T-helper 17 cell (primary cell): ENCODE measurements at regions not wholly inside any gene's neighbourhood (a gene's known extent, or its start where the extent isn't known, plus 50 kb on each side); places are given as distances from the start of the nearest gene placed in this dataset.

ENCODE experiments used
- ATAC-seq: fragments of 150-1000 bp; cut with Tn5 transposase; 2 replicates; pipeline ENCODE4 v1.10.0; 2021; ENCODE audit warnings: mild to moderate bottlenecking, moderate library complexity
- DNase-seq, 3 donors: peaks; one replicate each; pipeline versions ENCODE4 v3.0.0 to v3.0.0-alpha.2; 2020 to 2021
- H3K9me3 ChIP-seq: one replicate; pipeline ENCODE4 v1.7.0; 2013; ENCODE audit warnings: low read length, mild to moderate bottlenecking; ENCODE audit not compliant: control insufficient read depth, poor library complexity, severe bottlenecking
- H3K27ac Mint-ChIP-seq: one replicate; pipeline ENCODE4 v1.8.0; 2022; ENCODE audit warnings: mild to moderate bottlenecking, moderate library complexity, mixed read lengths
- H3K27me3 Mint-ChIP-seq: one replicate; pipeline ENCODE4 v1.8.0; 2022; ENCODE audit warnings: mixed read lengths
- H3K36me3 Mint-ChIP-seq: one replicate; pipeline ENCODE4 v1.8.0; 2022; ENCODE audit warnings: low read depth, mixed read lengths
- H3K4me1 Mint-ChIP-seq: one replicate; pipeline ENCODE4 v1.8.0; 2022; ENCODE audit warnings: mild to moderate bottlenecking, mixed read lengths
- H3K4me3 Mint-ChIP-seq: one replicate; pipeline ENCODE4 v1.8.0; 2022; ENCODE audit warnings: mild to moderate bottlenecking, moderate library complexity, mixed read lengths

- Mint-ChIP-seq H3K27me3 (no peaks in the 10 kb centered on the region), H3K27ac (no peak overlapping the region), H3K4me3 (no peak overlapping the region), H3K36me3 (no peaks in the 10 kb centered on the region), H3K4me1 (no peaks in the 10 kb centered on the region)
- H3K9me3 ChIP-seq = no peaks in the 10 kb centered on the region
- ATAC-seq = no peak
- no peak for DNase-seq
These were observed 373.8 kb upstream of the RAB6C start for GRCh38 chr2:129605646-129606045.

GRCh38 chr2:129606496-129607270, 372.8 kb upstream of the RAB6C start:
- no peaks in the 10 kb centered on the region for H3K9me3 ChIP-seq
- Mint-ChIP-seq H3K4me1 (no peaks in the 10 kb centered on the region), H3K4me3 (no peak overlapping the region), H3K36me3 (no peaks in the 10 kb centered on the region), H3K27ac (no peak overlapping the region), H3K27me3 (no peaks in the 10 kb centered on the region)
- ATAC-seq (no peak), DNase-seq (no peak)

GRCh38 chr2:129609224-129609623, 370.2 kb upstream of the RAB6C start:
- no peaks in the 10 kb centered on the region for H3K27me3 Mint-ChIP-seq
- no peaks in the 10 kb centered on the region for H3K36me3 Mint-ChIP-seq
- H3K27ac Mint-ChIP-seq = no peak overlapping the region
- no peak for DNase-seq
- no peaks in the 10 kb centered on the region for H3K9me3 ChIP-seq
- no peak for ATAC-seq
- no peaks in the 10 kb centered on the region for H3K4me1 Mint-ChIP-seq
- H3K4me3 Mint-ChIP-seq = no peak overlapping the region

GRCh38 chr2:129610766-129611165, 368.7 kb upstream of the RAB6C start:
- no peak overlapping the region for H3K4me3 Mint-ChIP-seq
- H3K4me1 Mint-ChIP-seq = no peaks in the 10 kb centered on the region
- no peak for DNase-seq
- no peaks in the 10 kb centered on the region for H3K36me3 Mint-ChIP-seq
- H3K9me3 ChIP-seq = no peaks in the 10 kb centered on the region
- H3K27ac Mint-ChIP-seq = no peak overlapping the region
- no peak for ATAC-seq
- H3K27me3 Mint-ChIP-seq = no peaks in the 10 kb centered on the region

GRCh38 chr2:129611471-129611870, 368.0 kb upstream of the RAB6C start:
- Mint-ChIP-seq H3K4me3 (no peak overlapping the region), H3K36me3 (no peaks in the 10 kb centered on the region), H3K27me3 (no peaks in the 10 kb centered on the region), H3K4me1 (no peaks in the 10 kb centered on the region), H3K27ac (no peak overlapping the region)
- no peaks in the 10 kb centered on the region for H3K9me3 ChIP-seq
- DNase-seq (no peak), ATAC-seq (no peak)

- H3K9me3 ChIP-seq = no peaks in the 10 kb centered on the region
- ATAC-seq (no peak), DNase-seq (no peak)
- no peaks in the 10 kb centered on the region for H3K4me1 Mint-ChIP-seq
- H3K4me3 Mint-ChIP-seq = no peak overlapping the region
- H3K36me3 Mint-ChIP-seq = no peaks in the 10 kb centered on the region
- H3K27ac Mint-ChIP-seq = no peak overlapping the region
- no peaks in the 10 kb centered on the region for H3K27me3 Mint-ChIP-seq
These were observed 360.0 kb upstream of the RAB6C start for GRCh38 chr2:129619471-129619870.

- no peaks in the 10 kb centered on the region for H3K36me3 Mint-ChIP-seq
- H3K4me1 Mint-ChIP-seq = no peaks in the 10 kb centered on the region
- DNase-seq (no peak), ATAC-seq (no peak)
- no peaks in the 10 kb centered on the region for H3K27me3 Mint-ChIP-seq
- no peak overlapping the region for H3K4me3 Mint-ChIP-seq
- no peak overlapping the region for H3K27ac Mint-ChIP-seq
- H3K9me3 ChIP-seq = no peaks in the 10 kb centered on the region
These were observed 359.1 kb upstream of the RAB6C start for GRCh38 chr2:129620411-129620810.

GRCh38 chr2:129623783-129624182, 355.7 kb upstream of the RAB6C start:
- Mint-ChIP-seq H3K4me3 (no peak overlapping the region), H3K36me3 (no peaks in the 10 kb centered on the region), H3K27me3 (no peaks in the 10 kb centered on the region), H3K27ac (no peak overlapping the region), H3K4me1 (no peaks in the 10 kb centered on the region)
- no peaks in the 10 kb centered on the region for H3K9me3 ChIP-seq
- ATAC-seq (no peak), DNase-seq (no peak)

- H3K9me3 ChIP-seq = no peaks in the 10 kb centered on the region
- ATAC-seq (no peak), DNase-seq (no peak)
- Mint-ChIP-seq H3K4me3 (no peak overlapping the region), H3K27ac (no peak overlapping the region), H3K27me3 (no peaks in the 10 kb centered on the region), H3K4me1 (no peaks in the 10 kb centered on the region), H3K36me3 (no peaks in the 10 kb centered on the region)
These were observed 352.0 kb upstream of the RAB6C start for GRCh38 chr2:129627437-129627836.

- Mint-ChIP-seq H3K27me3 (peaks cover 5% of the 10 kb centered on the region), H3K4me3 (no peak overlapping the region), H3K36me3 (no peaks in the 10 kb centered on the region), H3K4me1 (no peaks in the 10 kb centered on the region), H3K27ac (no peak overlapping the region)
- no peak for DNase-seq
- ATAC-seq = no peak
- H3K9me3 ChIP-seq = no peaks in the 10 kb centered on the region
These were observed 342.8 kb upstream of the RAB6C start for GRCh38 chr2:129636692-129637091.

- H3K27me3 Mint-ChIP-seq = peaks cover 5% of the 10 kb centered on the region
- no peaks in the 10 kb centered on the region for H3K9me3 ChIP-seq
- no peaks in the 10 kb centered on the region for H3K36me3 Mint-ChIP-seq
- DNase-seq (no peak), ATAC-seq (no peak)
- no peak overlapping the region for H3K4me3 Mint-ChIP-seq
- no peak overlapping the region for H3K27ac Mint-ChIP-seq
- no peaks in the 10 kb centered on the region for H3K4me1 Mint-ChIP-seq
These were observed 338.1 kb upstream of the RAB6C start for GRCh38 chr2:129641371-129641770.

- H3K36me3 Mint-ChIP-seq = no peaks in the 10 kb centered on the region
- no peak overlapping the region for H3K27ac Mint-ChIP-seq
These were observed 336.9 kb upstream of the RAB6C start for GRCh38 chr2:129642526-129643043.

GRCh38 chr2:129645335-129645734, 334.1 kb upstream of the RAB6C start:
- H3K27ac Mint-ChIP-seq = no peak overlapping the region
- no peaks in the 10 kb centered on the region for H3K4me1 Mint-ChIP-seq
- no peaks in the 10 kb centered on the region for H3K9me3 ChIP-seq
- no peaks in the 10 kb centered on the region for H3K36me3 Mint-ChIP-seq
- no peak for ATAC-seq
- DNase-seq = no peak
- no peak overlapping the region for H3K4me3 Mint-ChIP-seq
- no peaks in the 10 kb centered on the region for H3K27me3 Mint-ChIP-seq

More at GRCh38 chr2:129642526-129643043, 336.9 kb upstream of the RAB6C start:
- peaks cover 5% of the 10 kb centered on the region for H3K27me3 Mint-ChIP-seq
- H3K4me1 Mint-ChIP-seq = no peaks in the 10 kb centered on the region
- H3K4me3 Mint-ChIP-seq = no peak overlapping the region
- ATAC-seq = no peak
- H3K9me3 ChIP-seq = no peaks in the 10 kb centered on the region
- no peak for DNase-seq

- DNase-seq = no peak
These were observed 333.4 kb upstream of the RAB6C start for GRCh38 chr2:129646107-129646506.

More at GRCh38 chr2:129646107-129646506, 333.4 kb upstream of the RAB6C start:
- H3K9me3 ChIP-seq = no peaks in the 10 kb centered on the region
- H3K27ac Mint-ChIP-seq = no peak overlapping the region
- H3K4me1 Mint-ChIP-seq = no peaks in the 10 kb centered on the region
- H3K27me3 Mint-ChIP-seq = no peaks in the 10 kb centered on the region
- no peaks in the 10 kb centered on the region for H3K36me3 Mint-ChIP-seq
- H3K4me3 Mint-ChIP-seq = no peak overlapping the region
- ATAC-seq = no peak
